H9 (cell line): ENCODE measurements at regions not wholly inside any gene's neighbourhood (a gene's known extent, or its start where the extent isn't known, plus 50 kb on each side); places are given as distances from the start of the nearest gene placed in this dataset.

Source experiments
- DNase-seq: peaks from one replicate; pipeline ENCODE4 v3.0.0-alpha.2; 2017
- H2AFZ ChIP-seq: one replicate; pipeline ENCODE4 v1.6.1; 2013; ENCODE audit warnings: mild to moderate bottlenecking, low read length, control low read depth, moderate library complexity
- H2AK5ac ChIP-seq: 2 replicates; pipeline ENCODE4 v1.6.1; 2013; ENCODE audit warnings: low read length, control low read depth, mixed read lengths; ENCODE audit not compliant: insufficient read length
- H2BK120ac ChIP-seq: one replicate; pipeline ENCODE4 v1.6.1; 2013; ENCODE audit warnings: low read depth, mild to moderate bottlenecking, low read length, control low read depth, inconsistent platforms; ENCODE audit not compliant: poor library complexity, severe bottlenecking
- H2BK12ac ChIP-seq: 2 replicates; pipeline ENCODE4 v1.6.1; 2013; ENCODE audit warnings: low read length, control low read depth, mixed read lengths, low read depth; ENCODE audit not compliant: insufficient read length
- H2BK15ac ChIP-seq: 2 replicates; pipeline ENCODE4 v1.6.1; 2013; ENCODE audit warnings: low read depth, low read length, control low read depth
- H2BK20ac ChIP-seq: one replicate; pipeline ENCODE4 v1.6.1; 2013; ENCODE audit warnings: low read depth, mild to moderate bottlenecking, low read length, control low read depth, inconsistent platforms; ENCODE audit not compliant: poor library complexity, severe bottlenecking
- H2BK5ac ChIP-seq: 2 replicates; pipeline ENCODE4 v1.6.1; 2013; ENCODE audit warnings: low read length, control low read depth, mixed read lengths; ENCODE audit not compliant: insufficient read length
- H3K14ac ChIP-seq: 2 replicates; pipeline ENCODE4 v1.6.1; 2013; ENCODE audit warnings: low read length, control low read depth; ENCODE audit not compliant: insufficient read depth
- H3K18ac ChIP-seq: 2 replicates; pipeline ENCODE4 v1.6.1; 2013; ENCODE audit warnings: low read depth, mild to moderate bottlenecking, mixed read lengths, low read length, control low read depth; ENCODE audit not compliant: insufficient read length
- H3K23ac ChIP-seq: 2 replicates; pipeline ENCODE4 v1.6.1; 2013; ENCODE audit warnings: low read length, control low read depth, mixed read lengths, low read depth; ENCODE audit not compliant: insufficient read length
- H3K23me2 ChIP-seq: 2 replicates; pipeline ENCODE4 v1.6.1; 2013; ENCODE audit warnings: low read depth, mild to moderate bottlenecking, mixed read lengths, low read length, control low read depth; ENCODE audit not compliant: insufficient read length, poor library complexity, severe bottlenecking
- H3K27ac ChIP-seq: 2 replicates; pipeline ENCODE4 v1.5.1; 2013; ENCODE audit warnings: low read length, control low read depth, mixed read lengths, low read depth; ENCODE audit not compliant: insufficient read length
- H3K27me3 ChIP-seq: 2 replicates; pipeline ENCODE4 v1.6.1; 2013; ENCODE audit warnings: low read length, control low read depth, inconsistent platforms; ENCODE audit not compliant: insufficient read depth
- H3K4ac ChIP-seq: 2 replicates; pipeline ENCODE4 v1.6.1; 2013; ENCODE audit warnings: low read depth, mild to moderate bottlenecking, control low read depth, inconsistent platforms, low read length, moderate library complexity
- H3K4me1 ChIP-seq: 2 replicates; pipeline ENCODE4 v1.6.1; 2013; ENCODE audit warnings: low read length, control low read depth, inconsistent platforms; ENCODE audit not compliant: insufficient read depth
- H3K4me2 ChIP-seq: 2 replicates; pipeline ENCODE4 v1.6.1; 2013; ENCODE audit warnings: low read length, control low read depth, mixed read lengths; ENCODE audit not compliant: insufficient read length, insufficient read depth
- H3K56ac ChIP-seq: 2 replicates; pipeline ENCODE4 v1.6.1; 2013; ENCODE audit warnings: low read depth, mild to moderate bottlenecking, mixed read lengths, low read length, control low read depth; ENCODE audit not compliant: insufficient read length
- H3K79me1 ChIP-seq: 2 replicates; pipeline ENCODE4 v1.6.1; 2013; ENCODE audit warnings: low read depth, mild to moderate bottlenecking, moderate library complexity, low read length, control low read depth, inconsistent platforms; ENCODE audit not compliant: insufficient read depth, poor library complexity, severe bottlenecking
- H3K79me2 ChIP-seq: 2 replicates; pipeline ENCODE4 v1.6.1; 2013; ENCODE audit warnings: low read length, control low read depth, inconsistent platforms; ENCODE audit not compliant: insufficient read depth
- H3K9ac ChIP-seq: 2 replicates; pipeline ENCODE4 v1.6.1; 2013; ENCODE audit warnings: low read length, control low read depth, mixed read lengths; ENCODE audit not compliant: insufficient read length; ENCODE audit errors: extremely low read depth
- H3K9me3 ChIP-seq: one replicate; pipeline ENCODE4 v1.6.1; 2013; ENCODE audit warnings: low read depth, low read length, inconsistent platforms; ENCODE audit not compliant: control insufficient read depth
- H3T11ph ChIP-seq: one replicate; pipeline ENCODE4 v1.6.1; 2013; ENCODE audit warnings: mild to moderate bottlenecking, low read length, control low read depth, inconsistent platforms
- H4K20me1 ChIP-seq: one replicate; pipeline ENCODE4 v1.6.1; 2013; ENCODE audit not compliant: control insufficient read depth, insufficient read length, insufficient read depth
- H4K5ac ChIP-seq: 2 replicates; pipeline ENCODE4 v1.6.1; 2013; ENCODE audit warnings: low read depth, mild to moderate bottlenecking, mixed read lengths, low read length, control low read depth; ENCODE audit not compliant: insufficient read length
- H4K8ac ChIP-seq: replicated peaks from 2 replicates; pipeline ENCODE4 v1.6.1; 2013; ENCODE audit warnings: low read length, control low read depth, mixed read lengths, low read depth; ENCODE audit not compliant: insufficient read length
- H4K91ac ChIP-seq: 2 replicates; pipeline ENCODE4 v1.6.1; 2013; ENCODE audit warnings: low read depth, mild to moderate bottlenecking, moderate library complexity, mixed read lengths, low read length, control low read depth; ENCODE audit not compliant: insufficient read length
- H3K27ac Mint-ChIP-seq, 3 experiments: 2 replicates in 2 of 3; 3 replicates in 1 of 3; pipeline ENCODE4 v1.8.0; 2020 to 2021; ENCODE audit warnings: mixed read lengths in 3 of 3, mild to moderate bottlenecking in 1 of 3, moderate library complexity in 1 of 3
- H3K27me3 Mint-ChIP-seq: 2 replicates; pipeline ENCODE4 v1.8.0; 2021; ENCODE audit warnings: low read depth, mild to moderate bottlenecking, moderate library complexity, mixed read lengths
- H3K36me3 Mint-ChIP-seq, 3 experiments: 2 replicates in 2 of 3; 3 replicates in 1 of 3; pipeline ENCODE4 v1.8.0; 2020 to 2021; ENCODE audit warnings: low read depth in 3 of 3, mixed read lengths in 3 of 3; ENCODE audit not compliant: insufficient read depth in 1 of 3
- H3K4me1 Mint-ChIP-seq, 2 experiments: 2 replicates each; pipeline ENCODE4 v1.8.0; 2020; ENCODE audit warnings: mixed read lengths in 2 of 2
- H3K4me3 Mint-ChIP-seq, 2 experiments: 2 replicates in 1 of 2; 3 replicates in 1 of 2; pipeline ENCODE4 v1.8.0; 2020 to 2021; ENCODE audit warnings: mild to moderate bottlenecking in 2 of 2, mixed read lengths in 2 of 2, moderate library complexity in 1 of 2
- H3K9me3 Mint-ChIP-seq, 2 experiments: 2 replicates in 1 of 2; 3 replicates in 1 of 2; pipeline ENCODE4 v1.8.0; 2020; ENCODE audit warnings: mild to moderate bottlenecking in 2 of 2, mixed read lengths in 2 of 2, moderate library complexity in 1 of 2
- WGBS: extraction: QIAGEN DNeasy Blood & Tissue Kit; methylation state at CpG from one replicate; pipeline ENCODE4 v1.1.7; 2013; ENCODE audit warnings: missing lambda C conversion rate, low lambda C conversion rate, mixed read lengths; ENCODE audit not compliant: insufficient read length; ENCODE audit errors: extremely low coverage; 5-methylcytosine and 5-hydroxymethylcytosine counted together
- TF ChIP-seq, protein P1 (sequence below): fragments of 200-600 bp; sonication (generic); conservative IDR thresholded peaks from 3 replicates; pipeline ENCODE4 v1.8.0; 2021; ENCODE audit warnings: antibody characterized with exemption, mild to moderate bottlenecking

- no peaks in the 10 kb centered on the region for H4K20me1 ChIP-seq
- no CpG with 5 or more reads among the region's 1 CpG for WGBS
- no peak overlapping the region for H2BK20ac ChIP-seq
- no peak overlapping the region for H2BK15ac ChIP-seq
- no peaks in the 10 kb centered on the region for H3K79me2 ChIP-seq
- H3K9me3 ChIP-seq, result no peaks in the 10 kb centered on the region
- H3K4me2 ChIP-seq, result no peak overlapping the region
- H3K4ac ChIP-seq, result no peak overlapping the region
- no peak overlapping the region for H2BK12ac ChIP-seq
- peaks cover 9% of the 10 kb centered on the region for H3K27me3 Mint-ChIP-seq
- H3K79me1 ChIP-seq, result no peaks in the 10 kb centered on the region
- peaks cover 0 to 2% (median 0%) of the 10 kb centered on the region in 3 experiments; a peak in 2 of 7 replicates for H3K36me3 Mint-ChIP-seq
- H2AFZ ChIP-seq, result no peak overlapping the region
- H3K27me3 ChIP-seq, result no peaks in the 10 kb centered on the region
- DNase-seq, result no peak
- H3K9me3 Mint-ChIP-seq, result no peaks in the 10 kb centered on the region
- no peak overlapping the region for H2BK120ac ChIP-seq
- no peak overlapping the region for H4K91ac ChIP-seq
- no peak overlapping the region for H3K4me3 Mint-ChIP-seq
- H3K9ac ChIP-seq, result no peak overlapping the region
- H3T11ph ChIP-seq, result no peak overlapping the region
- no peaks in the 10 kb centered on the region for H3K23me2 ChIP-seq
- no peak overlapping the region for H3K23ac ChIP-seq
- no peak overlapping the region for H3K56ac ChIP-seq
- TF ChIP-seq, protein P1, sequence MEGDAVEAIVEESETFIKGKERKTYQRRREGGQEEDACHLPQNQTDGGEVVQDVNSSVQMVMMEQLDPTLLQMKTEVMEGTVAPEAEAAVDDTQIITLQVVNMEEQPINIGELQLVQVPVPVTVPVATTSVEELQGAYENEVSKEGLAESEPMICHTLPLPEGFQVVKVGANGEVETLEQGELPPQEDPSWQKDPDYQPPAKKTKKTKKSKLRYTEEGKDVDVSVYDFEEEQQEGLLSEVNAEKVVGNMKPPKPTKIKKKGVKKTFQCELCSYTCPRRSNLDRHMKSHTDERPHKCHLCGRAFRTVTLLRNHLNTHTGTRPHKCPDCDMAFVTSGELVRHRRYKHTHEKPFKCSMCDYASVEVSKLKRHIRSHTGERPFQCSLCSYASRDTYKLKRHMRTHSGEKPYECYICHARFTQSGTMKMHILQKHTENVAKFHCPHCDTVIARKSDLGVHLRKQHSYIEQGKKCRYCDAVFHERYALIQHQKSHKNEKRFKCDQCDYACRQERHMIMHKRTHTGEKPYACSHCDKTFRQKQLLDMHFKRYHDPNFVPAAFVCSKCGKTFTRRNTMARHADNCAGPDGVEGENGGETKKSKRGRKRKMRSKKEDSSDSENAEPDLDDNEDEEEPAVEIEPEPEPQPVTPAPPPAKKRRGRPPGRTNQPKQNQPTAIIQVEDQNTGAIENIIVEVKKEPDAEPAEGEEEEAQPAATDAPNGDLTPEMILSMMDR, result no peak
- H2BK5ac ChIP-seq, result no peak overlapping the region
- no peak overlapping the region for H4K8ac ChIP-seq
- H3K18ac ChIP-seq, result no peak overlapping the region
- no peak overlapping the region for H4K5ac ChIP-seq
- H3K27ac Mint-ChIP-seq, result peak overlapping the region in 1 of 3 experiments; percentile 90; a peak in 1 of 7 replicates
- no peak overlapping the region for H3K14ac ChIP-seq
- peaks cover 22 to 39% of the 10 kb centered on the region in 2 experiments for H3K4me1 Mint-ChIP-seq
- no peak overlapping the region for H3K27ac ChIP-seq
- H3K4me1 ChIP-seq, result peaks cover 9% of the 10 kb centered on the region; the same call in 1 of the 2 replicates
- no peak overlapping the region for H2AK5ac ChIP-seq
Measured at GRCh38 chr1:201731592-201731991, 97.4 kb upstream of the IPO9 start.
